ENCODE measurements at regions not wholly inside any gene's neighbourhood (a gene's known extent, or its start where the extent isn't known, plus 50 kb on each side); places are given as distances from the start of the nearest gene placed in this dataset.

DNA sequence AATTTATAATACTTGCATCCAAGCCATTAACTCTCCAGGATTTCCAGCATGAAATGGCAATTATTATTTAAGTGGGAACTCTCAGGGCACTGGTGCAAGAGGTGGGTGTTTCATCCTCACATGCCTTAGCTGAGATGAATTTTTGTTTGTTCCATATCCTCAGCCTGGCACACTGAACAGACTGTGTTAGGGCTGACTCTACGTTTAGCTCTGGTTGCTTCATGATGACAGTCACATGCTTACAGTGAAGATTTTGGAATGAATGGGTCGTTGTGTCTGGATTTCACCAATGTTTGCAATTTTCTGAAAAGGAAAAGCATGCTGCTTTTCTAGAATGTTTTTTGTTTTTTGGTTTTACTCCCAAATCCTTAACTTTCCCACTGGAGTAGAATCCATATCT, 246.6 kb downstream of the INSC start:
- TF ChIP-seq GATA2 (IDR thresholded peaks at IDR 0.05; ENCODE audit: low read depth, low read length) (no peak), GATA3 (IDR thresholded peaks at IDR 0.05; ENCODE audit: low read depth, low read length) (no peak)

Measured in SH-SY5Y (cell line).